Islet precursor cell (in vitro differentiated cells): ENCODE measurements at regions not wholly inside any gene's neighbourhood (a gene's known extent, or its start where the extent isn't known, plus 50 kb on each side); places are given as distances from the start of the nearest gene placed in this dataset.

ENCODE experiments used
- DNase-seq: peaks from one replicate; pipeline ENCODE4 v3.0.0-alpha.2; 2018

GRCh38 chr11:13105237-13105844, 96.2 kb downstream of the RASSF10 start:
- DNase-seq = no peak

- no peak for DNase-seq
Observed at GRCh38 chr11:13107544-13108044, 98.5 kb downstream of the RASSF10 start.

- DNase-seq = no peak
Observed at GRCh38 chr11:13108416-13108815, 99.3 kb downstream of the RASSF10 start.

DNA sequence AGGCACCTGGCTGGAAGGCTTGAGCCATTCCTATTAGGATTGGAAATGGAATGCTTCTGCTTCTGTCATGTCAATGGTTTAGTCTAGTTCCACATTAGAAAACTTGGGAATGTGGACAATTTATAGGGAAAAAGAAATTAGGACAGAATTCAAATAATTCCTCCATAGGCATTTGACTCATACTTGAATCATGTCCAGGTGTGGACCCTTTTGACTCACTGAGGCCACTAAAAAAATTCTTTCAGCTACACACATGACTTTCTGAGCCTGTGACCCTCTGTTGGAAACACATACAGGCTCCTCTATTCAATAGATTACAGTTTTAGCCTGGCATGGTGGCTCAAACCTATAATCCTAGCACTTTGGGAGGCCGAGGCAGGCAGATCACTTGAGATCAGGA, 100.5 kb downstream of the RASSF10 start:
- no peak for DNase-seq

GRCh38 chr11:13110145-13110544, 101.0 kb downstream of the RASSF10 start:
- no peak for DNase-seq

- peak; percentile 95 for DNase-seq
Observed at GRCh38 chr11:13110929-13111812, 102.1 kb downstream of the RASSF10 start.

GRCh38 chr11:13111813-13112130, 102.7 kb downstream of the RASSF10 start:
- no peak for DNase-seq

GRCh38 chr11:13114566-13115379, 105.7 kb downstream of the RASSF10 start:
- peak; percentile 83 for DNase-seq

DNA sequence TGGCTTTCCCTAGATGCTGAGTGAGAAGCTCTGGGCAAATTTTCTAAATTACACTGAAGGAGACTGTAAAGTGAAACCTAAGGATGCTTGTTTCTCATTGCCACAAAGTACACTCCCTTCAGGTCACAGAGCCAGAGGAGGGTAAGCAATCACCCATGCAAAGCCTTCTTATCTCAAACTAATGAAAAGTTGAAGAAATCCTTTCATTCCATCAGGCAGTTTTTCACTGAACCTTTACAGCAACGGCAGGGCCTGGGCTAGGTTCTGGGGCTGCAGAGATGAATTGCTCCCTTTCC, 106.2 kb downstream of the RASSF10 start:
- no peak for DNase-seq

DNA sequence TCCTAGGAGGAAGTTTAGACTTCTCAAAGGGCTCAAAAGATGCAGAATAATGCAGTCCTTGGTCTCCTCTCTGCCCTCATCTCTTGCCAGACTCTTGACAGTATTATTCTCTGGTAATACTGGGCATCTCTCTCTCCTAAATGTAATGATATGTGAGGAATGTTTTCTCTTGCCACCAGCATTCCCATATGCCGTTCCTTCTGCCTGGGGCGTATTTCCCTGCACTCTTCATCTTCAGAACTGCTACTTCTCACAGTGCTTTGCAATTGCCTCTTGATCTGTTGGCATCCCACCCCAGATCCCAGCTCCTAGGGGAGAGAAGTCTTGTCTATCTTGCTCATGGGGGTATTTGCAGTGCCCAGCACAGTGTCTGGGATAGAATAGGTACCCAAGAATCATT, 107.4 kb downstream of the RASSF10 start:
- DNase-seq = no peak

- DNase-seq = no peak
Observed at GRCh38 chr11:13117344-13117743, 108.2 kb downstream of the RASSF10 start.

- peak; percentile 93 for DNase-seq
Observed at GRCh38 chr11:13118194-13118593, 109.1 kb downstream of the RASSF10 start.

DNA sequence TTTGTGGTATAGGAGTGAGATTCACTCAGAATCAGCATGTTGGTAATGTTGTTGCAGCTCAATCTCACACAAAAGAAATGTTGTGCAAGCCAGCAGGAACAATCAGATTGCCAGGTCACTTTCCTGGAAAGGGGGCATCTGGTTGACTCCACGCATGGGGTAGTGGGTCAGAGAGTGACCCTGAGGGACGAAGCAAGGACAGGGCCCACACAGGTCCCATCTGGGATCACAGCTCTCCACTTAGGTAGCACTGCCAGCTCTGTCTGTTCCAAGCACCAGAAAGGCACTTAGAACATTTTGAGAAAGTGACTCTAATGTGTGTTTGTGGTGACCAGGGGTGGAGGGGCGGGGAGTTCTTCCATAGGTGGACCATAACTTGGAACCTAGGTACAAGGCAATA, 109.5 kb downstream of the RASSF10 start:
- DNase-seq = no peak

- no peak for DNase-seq
Observed at GRCh38 chr11:13119361-13119760, 110.2 kb downstream of the RASSF10 start.

DNA sequence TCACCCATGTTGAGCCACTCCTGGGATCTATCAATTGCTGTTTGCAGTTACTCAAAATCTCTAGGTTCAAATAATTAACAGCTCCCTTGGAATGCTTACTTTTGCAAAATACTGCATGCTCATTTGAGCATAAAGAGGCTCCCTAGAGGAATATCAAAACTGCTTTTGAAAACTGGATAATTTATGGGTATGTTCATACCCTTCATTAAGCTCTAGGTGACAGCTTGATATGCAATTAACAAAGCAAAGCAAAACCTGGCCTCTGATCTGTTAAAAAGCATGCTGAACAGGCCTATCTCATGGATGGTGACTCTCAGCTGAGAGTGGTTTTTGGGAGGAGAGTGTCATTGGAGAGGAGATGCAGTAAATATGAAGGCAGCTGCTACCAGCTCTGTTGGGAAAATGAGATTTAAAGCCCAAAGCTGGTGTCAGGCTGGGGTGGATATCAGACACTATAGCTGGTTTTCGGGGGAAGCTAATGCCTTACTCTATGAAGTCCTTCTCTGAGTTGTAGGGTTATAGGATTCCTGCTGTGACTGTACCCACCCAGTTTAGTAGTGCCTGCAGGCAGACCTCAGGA, 110.9 kb downstream of the RASSF10 start:
- DNase-seq = no peak

DNA sequence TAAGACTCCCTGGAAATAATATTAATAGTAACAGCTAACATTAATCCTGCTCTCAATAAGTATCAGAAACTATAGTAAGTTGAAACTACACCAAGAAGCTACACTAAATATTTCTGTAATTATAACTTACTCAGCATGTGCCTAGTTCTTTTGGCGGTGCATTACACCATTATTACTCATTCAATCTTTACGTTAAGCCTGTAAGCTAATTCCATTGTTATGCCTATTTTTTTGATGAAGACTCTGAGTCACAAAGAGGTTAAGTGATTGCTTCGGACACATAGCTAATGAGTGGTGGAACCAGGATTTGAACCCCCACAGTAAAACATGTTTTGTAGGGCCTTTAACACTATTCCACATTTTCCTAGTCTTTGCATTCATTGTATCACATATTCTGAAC, 111.6 kb downstream of the RASSF10 start:
- DNase-seq = no peak

- DNase-seq = no peak
Observed at GRCh38 chr11:13126430-13126829, 117.3 kb downstream of the RASSF10 start.

DNA sequence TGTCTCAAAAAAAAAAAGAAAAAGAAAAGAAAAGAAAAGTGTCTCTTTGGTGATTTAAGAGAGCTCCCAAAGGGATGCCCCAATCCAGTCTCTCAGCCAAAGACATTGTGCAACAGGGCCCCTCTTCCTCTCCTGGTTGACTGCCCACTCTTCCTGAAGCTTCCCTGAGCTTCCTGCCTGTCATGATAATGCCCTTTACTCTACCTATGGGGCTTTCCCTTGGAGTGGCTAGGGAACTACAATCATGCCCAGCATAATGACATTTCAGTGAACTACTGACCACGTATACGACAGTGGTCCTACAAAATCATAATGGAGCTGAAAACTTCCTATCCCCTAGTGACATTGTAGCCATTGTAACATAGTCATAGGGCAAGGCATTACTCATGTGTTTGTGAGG, 118.0 kb downstream of the RASSF10 start:
- DNase-seq = no peak

GRCh38 chr11:13128354-13128753, 119.2 kb downstream of the RASSF10 start:
- DNase-seq = no peak

DNA sequence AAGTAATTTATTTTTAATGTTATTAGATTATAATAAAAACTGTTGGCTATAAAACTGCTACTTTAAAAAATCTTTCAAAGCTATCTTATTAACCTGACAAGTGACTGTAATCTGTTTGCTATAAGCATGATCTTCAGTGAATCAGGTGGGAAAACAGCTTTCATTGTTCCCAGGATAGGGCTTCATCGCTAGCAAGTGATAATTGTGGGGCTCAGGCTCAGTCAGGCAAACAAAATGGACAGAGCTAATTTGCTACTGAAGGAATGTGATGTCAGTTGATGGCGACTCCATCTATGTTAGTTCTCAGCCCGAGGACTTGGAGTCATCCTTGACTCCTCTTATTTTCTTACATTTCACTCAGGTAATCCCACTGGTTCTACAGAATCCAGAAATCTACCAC, 125.0 kb downstream of the RASSF10 start:
- no peak for DNase-seq

- DNase-seq = no peak
Observed at GRCh38 chr11:13134886-13135285, 125.8 kb downstream of the RASSF10 start.

GRCh38 chr11:13135385-13136271, 126.5 kb downstream of the RASSF10 start:
- peak; percentile 94 for DNase-seq

DNA sequence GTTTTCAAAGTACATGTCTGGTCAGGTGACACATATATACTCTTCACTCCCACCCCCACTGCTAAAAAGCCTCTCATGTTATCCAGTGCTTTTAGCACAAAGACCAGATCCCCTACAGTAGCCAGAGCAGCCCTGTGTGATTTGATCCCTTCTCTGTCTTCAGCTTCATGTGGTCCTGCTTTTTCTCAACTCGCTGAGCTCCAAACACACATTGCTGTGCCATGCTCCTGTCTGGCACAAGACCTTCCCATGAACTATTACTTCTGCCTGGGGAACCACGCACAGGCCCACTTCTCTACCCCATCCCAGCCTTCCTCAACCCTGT, 127.1 kb downstream of the RASSF10 start:
- DNase-seq = peak; percentile 68
